ENCODE measurements at regions not wholly inside any gene's neighbourhood (a gene's known extent, or its start where the extent isn't known, plus 50 kb on each side); places are given as distances from the start of the nearest gene placed in this dataset.
"Not testable (repeated sequence)": the region's sequence is repeated elsewhere in the genome, so short reads cannot be mapped to it uniquely, and the experiment has no call there.

DNA sequence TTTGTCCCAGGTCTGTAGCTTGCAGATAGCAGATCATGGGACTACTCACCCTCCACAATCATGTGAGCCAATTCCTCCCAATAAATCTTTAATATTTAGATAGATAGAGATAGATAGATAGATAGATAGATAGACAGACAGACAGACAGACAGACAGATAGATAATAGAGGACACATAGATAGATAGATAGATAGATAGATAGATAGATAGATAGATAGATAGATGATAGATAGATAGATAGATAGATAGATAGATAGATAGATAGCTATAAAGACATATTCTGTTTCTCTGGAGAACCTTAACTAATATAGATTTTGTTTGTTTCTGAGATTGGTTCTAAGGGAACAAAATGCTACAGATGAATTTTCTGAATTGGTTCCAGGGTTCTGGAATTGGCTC lies 82.3 kb upstream of the PRDX6 start:
- TF ChIP-seq, protein P1, sequence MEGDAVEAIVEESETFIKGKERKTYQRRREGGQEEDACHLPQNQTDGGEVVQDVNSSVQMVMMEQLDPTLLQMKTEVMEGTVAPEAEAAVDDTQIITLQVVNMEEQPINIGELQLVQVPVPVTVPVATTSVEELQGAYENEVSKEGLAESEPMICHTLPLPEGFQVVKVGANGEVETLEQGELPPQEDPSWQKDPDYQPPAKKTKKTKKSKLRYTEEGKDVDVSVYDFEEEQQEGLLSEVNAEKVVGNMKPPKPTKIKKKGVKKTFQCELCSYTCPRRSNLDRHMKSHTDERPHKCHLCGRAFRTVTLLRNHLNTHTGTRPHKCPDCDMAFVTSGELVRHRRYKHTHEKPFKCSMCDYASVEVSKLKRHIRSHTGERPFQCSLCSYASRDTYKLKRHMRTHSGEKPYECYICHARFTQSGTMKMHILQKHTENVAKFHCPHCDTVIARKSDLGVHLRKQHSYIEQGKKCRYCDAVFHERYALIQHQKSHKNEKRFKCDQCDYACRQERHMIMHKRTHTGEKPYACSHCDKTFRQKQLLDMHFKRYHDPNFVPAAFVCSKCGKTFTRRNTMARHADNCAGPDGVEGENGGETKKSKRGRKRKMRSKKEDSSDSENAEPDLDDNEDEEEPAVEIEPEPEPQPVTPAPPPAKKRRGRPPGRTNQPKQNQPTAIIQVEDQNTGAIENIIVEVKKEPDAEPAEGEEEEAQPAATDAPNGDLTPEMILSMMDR (IDR thresholded peaks at IDR 0.05) = not testable (repeated sequence)
- TF ChIP-seq POLR2A (IDR thresholded peaks at IDR 0.05) = not testable (repeated sequence)
